Left hindlimb (tissue), 1 donor: ENCODE measurements at regions not wholly inside any gene's neighbourhood (a gene's known extent, or its start where the extent isn't known, plus 50 kb on each side); places are given as distances from the start of the nearest gene placed in this dataset.
"Not testable (repeated sequence)": the region's sequence is repeated elsewhere in the genome, so short reads cannot be mapped to it uniquely, and the experiment has no call there.

Experiments used
- DNase-seq: peaks from one replicate; pipeline ENCODE4 v3.0.0-alpha.2; 2018

DNA sequence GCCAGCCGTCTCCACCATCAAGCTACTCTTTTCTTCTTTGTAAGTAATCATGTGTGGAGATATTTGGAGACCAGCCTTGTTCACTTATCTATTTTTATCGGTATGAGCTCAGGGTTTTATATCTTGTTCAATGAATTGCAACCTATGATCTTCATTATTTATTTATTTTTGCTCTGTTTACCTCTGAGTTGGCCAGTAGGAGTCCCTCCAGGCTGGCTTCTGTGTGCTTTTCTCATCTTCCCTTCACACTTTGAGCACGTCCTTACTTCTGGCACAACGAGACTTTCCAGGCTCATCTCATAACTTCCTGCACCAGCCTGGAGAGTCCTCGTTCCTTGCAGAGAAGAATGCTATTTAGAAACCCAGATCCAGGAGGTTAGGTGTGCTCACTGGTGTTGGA is 375.8 kb upstream of the PODXL start:
- no peak for DNase-seq

- DNase-seq = no peak
Observed at GRCh38 chr7:131931370-131931769, 374.9 kb upstream of the PODXL start.

GRCh38 chr7:131929632-131930031 is 373.2 kb upstream of the PODXL start:
- DNase-seq = no peak

DNA sequence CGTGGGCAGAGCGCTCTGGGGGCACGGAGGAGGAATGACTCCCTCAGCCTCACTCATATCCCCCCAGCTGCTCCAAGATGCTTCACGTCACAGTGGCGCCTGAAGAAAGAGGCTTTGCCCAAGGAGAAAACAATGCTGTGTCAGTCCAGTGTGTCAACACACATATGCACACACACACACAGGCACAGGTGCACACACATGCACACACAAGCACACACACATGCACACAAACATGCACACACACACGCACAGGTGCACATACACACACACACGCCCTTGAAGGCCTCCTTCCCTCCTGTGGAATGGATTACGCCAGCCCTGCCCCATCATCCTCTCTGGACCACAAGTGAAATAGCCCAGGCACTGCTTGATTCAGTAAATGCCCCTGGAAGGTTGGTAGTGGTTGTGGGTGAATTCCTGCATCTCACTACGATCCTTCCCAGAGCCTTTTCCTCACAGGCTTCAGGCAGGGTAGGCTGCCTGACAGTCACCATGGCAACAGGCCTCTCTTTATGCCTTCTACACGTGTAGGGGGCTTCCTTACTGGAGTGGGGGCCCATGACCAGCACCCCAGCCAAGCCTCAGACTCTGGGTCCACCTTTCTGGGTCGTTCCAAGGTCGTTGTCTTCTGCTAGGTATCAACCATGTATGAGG is 371.5 kb upstream of the PODXL start:
- no peak for DNase-seq

DNA sequence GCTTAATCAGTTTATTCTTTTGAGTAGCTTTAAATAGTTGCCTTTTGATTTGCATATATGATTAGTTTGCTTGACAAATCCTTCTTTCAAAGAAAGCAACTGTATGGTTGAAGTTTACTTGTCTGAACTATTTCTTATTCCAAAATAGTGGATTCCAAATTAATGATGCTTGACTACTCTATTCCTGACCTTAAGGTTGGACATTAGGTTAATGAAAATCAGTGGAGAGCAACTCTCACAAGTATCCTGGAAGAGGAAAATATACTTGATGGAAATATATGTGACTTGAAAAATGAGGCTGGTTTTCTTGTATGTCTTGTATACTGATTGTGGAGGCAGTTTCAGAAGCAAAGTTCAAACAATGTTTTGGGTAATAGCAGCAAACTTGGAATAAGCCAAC is 369.2 kb upstream of the PODXL start:
- no peak for DNase-seq

DNA sequence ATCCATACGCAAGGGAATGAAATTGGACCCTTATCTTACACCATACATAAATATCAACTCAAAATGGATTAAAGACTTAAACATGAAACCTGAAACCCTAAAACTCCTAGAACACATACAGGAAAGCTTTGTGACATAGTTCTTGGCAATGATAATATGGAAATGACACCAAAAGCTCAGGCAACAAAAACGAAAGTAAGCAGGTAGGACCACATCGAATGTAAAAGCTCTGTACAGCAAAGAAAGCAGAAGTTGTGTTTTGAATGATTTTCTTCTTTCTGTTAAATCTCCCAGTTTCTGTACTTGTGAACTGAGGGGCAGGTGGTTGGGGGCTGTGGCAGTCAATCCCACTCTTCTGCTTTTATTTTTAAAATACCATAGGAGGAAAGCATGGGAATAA is 368.4 kb upstream of the PODXL start:
- no peak for DNase-seq

DNA sequence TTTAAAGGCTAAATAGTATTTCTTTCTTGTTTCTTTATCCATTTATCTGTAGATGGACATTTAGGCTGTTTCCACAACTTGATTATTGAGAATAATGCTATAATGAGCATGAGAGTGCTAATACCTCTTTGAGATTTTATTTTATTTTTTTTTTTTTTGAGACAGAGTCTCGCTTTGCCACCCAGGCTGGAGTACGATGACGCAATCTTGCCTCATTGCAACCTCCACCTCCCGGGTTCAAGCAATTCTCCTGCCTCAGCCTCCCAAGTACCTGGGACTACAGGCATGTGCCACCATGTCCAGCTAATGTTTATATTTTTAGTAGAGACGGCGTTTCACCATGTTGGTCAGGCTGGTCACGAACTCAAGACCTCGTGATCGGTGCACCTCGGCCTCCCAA is 366.5 kb upstream of the PODXL start:
- not testable (repeated sequence) for DNase-seq

GRCh38 chr7:131921016-131921415 is 364.6 kb upstream of the PODXL start:
- DNase-seq = no peak

DNA sequence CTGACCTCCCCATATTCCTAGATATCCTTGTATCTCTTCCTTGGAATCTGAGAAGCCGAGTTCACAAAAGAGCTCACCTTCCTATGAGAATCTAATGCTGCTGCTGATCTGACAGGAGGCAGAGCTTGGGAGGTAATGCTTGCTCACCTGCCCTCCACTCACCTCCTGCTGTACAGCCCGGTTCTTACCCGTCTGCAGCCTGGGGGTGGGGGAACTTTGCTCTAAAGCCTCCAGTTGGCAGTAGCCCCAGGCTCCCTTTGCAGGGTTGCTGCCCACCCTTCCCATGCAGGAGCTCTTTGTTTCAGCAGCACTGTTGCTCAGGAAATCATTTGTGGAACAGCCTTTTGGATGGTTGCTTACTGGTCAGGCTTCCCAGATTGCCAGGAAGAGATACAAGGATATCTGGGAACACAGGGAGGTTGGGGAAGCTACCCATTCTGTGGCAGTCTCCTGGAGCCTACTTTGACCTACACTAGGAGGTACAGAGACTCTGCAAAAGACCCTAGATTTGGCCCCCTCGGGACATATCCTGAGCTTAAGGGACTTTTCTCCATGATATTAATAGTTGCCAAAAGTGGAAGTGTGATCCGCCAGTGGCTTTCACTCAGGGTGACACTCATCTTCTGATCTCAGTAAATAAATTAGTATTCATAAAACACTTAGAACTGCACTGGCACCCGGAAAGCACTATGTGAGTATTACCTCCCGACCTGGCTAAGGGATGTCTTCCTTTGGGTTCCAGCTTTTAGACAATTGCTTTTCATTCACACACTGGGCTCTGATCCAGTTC is 363.7 kb upstream of the PODXL start:
- DNase-seq = no peak

GRCh38 chr7:131911112-131911511 is 354.7 kb upstream of the PODXL start:
- DNase-seq = no peak

GRCh38 chr7:131909151-131909768 is 352.8 kb upstream of the PODXL start:
- DNase-seq = no peak

GRCh38 chr7:131908714-131909113 is 352.3 kb upstream of the PODXL start:
- DNase-seq = no peak

- no peak for DNase-seq
Observed at GRCh38 chr7:131905471-131905973, 349.1 kb upstream of the PODXL start.

GRCh38 chr7:131904760-131905327 is 348.4 kb upstream of the PODXL start:
- no peak for DNase-seq

DNA sequence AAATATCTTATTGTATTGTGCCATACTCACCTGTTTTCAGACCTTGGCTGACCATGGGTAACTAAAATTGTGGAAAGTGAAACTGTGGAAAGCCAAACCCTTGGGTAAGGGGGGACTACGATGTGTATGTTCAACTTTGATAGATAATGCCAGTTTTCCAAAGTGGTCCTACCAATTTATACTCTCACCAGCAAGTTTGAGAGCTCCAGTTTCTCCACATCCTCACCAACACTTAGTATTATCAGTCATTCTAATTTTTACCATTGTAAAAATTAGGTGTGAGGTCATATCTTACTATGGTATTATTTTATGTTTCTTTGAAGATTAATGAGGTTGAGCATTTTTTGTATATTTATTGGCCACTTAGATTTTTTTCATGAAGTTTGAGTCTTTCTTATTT is 346.9 kb upstream of the PODXL start:
- no peak for DNase-seq

GRCh38 chr7:131900785-131901287 is 344.4 kb upstream of the PODXL start:
- DNase-seq = no peak

DNA sequence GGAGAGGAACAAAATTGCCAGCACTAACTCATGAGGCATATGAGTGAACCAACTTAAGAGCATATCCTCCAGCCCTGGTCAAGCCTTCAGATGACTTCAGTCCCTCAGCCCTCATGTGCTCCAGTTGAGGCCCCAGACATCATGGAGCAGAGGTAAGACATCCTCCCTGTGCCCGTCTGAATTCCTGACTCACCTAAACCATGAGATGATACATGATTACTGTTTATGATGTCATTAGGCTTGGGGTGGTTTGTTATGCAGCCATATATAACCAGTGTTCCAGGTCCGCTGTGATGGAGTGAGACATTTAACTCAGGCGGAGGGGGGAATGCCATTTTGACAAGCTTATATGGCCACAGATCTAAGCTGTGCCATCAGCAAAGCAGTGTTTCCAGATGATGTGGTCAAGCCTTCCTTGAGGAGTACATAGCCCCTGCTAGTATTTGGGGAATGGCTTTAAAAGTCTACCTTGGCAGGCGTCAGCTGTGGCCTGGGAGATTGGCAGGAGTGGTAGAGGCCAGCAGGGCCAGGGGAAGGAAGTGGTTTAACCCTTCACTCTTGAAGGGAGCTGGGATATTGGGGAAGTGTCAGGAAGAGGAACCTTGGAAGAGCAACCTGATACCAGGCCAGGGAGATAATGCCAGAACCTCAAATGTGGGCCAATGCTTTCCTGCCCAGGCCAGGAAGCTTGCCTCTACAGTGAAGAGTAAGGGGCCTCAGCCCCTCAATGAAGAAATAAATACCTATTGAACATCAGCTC is 343.0 kb upstream of the PODXL start:
- DNase-seq = no peak

- DNase-seq = no peak
Observed at GRCh38 chr7:131898418-131898817, 342.0 kb upstream of the PODXL start.

DNA sequence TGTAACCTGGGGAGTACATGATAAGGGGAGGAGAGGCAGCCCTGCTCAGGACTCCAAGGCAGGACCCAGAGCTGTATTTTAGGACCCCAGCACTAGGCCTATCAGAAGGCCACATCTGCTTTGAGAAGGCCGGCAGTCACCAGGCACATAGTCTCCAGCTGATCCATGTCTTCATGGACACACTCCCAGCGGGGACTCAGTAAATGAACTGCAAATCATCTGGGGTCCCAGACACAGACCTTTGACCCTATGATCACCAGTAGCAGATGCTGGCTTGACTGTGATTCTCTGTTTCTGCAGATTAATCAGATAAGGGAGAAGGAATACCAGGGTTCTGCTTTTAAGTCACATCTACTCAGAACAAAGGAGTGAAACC is 341.4 kb upstream of the PODXL start:
- DNase-seq = no peak

DNA sequence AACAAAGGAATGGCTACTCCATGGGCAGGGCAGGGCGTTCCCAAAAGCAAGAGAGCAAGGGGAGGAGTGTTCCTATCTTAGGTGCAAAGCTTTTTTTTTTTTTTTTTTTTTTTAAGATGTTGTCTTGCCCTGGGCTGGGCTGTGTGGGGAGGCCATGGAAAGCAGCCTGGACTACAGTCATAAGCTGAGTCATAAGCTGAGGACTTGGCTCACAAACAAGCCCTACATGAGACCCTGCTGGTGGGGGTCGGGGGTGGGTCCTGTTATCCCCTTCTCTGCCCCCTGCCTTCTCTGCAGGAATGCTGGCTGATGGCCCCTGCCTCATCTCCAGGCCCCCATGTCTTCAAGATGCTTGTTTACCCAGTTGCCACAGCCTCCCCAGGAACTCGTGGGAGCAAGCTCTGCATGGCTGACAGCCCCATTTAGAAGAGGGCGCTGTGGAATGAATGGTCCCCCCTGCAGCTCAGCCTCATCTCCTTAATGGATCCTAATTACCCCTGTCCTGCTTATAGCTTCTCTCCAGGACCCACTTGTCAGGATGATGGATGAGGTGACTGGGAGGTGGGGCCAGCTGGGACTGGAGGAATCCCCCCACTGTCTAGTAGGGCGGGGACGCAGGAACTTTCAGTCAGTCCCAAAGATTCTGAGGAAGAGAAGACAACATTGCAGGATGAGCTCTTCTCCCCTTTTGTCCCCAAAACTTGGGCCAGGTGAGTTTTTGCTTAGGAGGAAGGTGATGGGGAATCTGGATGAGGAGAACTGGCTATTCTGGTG is 340.8 kb upstream of the PODXL start:
- no peak for DNase-seq

DNA sequence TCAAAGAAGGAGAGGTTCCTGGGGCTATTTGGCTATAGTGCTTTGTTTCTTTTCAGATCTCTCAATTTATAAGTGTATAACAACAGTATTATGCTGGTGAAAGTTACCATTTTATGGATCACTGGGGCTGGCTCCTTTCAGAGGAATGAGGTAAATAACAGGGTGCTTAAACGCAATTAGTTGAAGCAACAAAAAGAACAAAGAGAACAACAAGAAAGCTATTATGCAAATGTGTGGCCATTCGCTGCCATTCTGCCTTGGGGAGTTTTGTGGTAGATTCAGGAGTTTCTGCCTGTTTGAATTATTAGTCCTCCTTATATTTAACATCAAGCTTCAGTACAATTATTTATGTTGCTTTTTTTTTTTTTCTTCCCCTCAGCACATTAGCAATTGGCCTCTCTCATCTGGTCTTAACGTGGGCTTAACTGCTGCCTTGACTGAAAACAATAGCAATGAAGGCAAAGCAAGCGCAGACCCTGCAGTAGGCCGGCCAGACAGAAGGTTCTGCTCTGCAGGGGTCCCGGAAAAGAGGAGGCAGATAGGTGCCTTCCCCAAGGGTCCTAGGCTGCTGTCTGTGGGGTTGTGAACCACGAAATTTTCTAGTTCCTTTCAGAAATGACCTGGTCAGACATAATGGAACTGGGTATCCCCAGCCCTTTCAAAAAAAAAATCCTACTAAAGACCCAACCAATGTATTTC is 339.9 kb upstream of the PODXL start:
- DNase-seq = no peak
